VCaP (cell line): ENCODE measurements at regions not wholly inside any gene's neighbourhood (a gene's known extent, or its start where the extent isn't known, plus 50 kb on each side); places are given as distances from the start of the nearest gene placed in this dataset.

Experiments used
- H3K27ac ChIP-seq: fragments of 450-650 bp; 2 replicates; pipeline ENCODE4 v1.5.1; 2017
- TF ChIP-seq, protein P1 (sequence below): fragments of 450-650 bp; conservative IDR thresholded peaks from 2 replicates; pipeline ENCODE4 v1.5.1; 2017; ENCODE audit warnings: mild to moderate bottlenecking, moderate library complexity

DNA sequence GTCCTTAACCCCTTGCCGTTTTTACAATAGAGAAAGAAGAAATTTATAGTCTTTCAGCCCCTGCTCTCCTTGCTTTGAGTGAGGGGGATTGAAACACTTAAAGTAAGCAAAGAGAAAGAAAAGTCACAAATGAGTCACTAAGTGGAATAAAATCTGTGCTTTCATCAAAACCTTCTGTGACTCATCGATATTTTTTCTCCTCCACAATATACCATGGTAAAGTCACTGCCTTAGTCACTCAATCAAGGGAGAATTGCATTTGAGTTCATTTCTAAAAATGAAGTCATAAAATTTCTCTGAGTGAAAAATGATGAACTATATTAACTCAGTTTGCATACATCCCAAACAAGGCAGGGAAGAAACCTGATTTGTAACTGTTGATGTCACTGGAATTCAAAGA lies 470.3 kb downstream of the FOXG1 start:
- TF ChIP-seq, protein P1, sequence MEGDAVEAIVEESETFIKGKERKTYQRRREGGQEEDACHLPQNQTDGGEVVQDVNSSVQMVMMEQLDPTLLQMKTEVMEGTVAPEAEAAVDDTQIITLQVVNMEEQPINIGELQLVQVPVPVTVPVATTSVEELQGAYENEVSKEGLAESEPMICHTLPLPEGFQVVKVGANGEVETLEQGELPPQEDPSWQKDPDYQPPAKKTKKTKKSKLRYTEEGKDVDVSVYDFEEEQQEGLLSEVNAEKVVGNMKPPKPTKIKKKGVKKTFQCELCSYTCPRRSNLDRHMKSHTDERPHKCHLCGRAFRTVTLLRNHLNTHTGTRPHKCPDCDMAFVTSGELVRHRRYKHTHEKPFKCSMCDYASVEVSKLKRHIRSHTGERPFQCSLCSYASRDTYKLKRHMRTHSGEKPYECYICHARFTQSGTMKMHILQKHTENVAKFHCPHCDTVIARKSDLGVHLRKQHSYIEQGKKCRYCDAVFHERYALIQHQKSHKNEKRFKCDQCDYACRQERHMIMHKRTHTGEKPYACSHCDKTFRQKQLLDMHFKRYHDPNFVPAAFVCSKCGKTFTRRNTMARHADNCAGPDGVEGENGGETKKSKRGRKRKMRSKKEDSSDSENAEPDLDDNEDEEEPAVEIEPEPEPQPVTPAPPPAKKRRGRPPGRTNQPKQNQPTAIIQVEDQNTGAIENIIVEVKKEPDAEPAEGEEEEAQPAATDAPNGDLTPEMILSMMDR, result no peak
- H3K27ac ChIP-seq, result no peak overlapping the region

DNA sequence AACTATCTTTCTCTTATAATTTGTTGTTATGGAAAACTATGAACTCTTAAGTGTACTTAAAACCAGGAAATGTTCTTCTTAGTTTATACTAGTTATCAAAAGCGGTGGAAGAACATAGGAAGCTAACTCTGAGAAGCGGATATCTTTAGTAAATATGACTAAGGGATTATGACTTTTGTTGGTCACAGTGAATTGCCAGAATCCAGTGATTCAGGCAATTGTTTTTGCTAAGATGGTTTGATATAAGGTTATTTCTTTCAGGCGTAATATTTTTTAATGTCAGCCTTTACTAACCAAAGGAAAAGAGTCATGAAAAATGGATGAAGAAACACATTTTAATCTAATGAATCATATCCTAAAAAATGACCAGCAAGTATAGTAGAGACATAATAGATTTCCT lies 473.5 kb downstream of the FOXG1 start:
- TF ChIP-seq, protein P1, result no peak
- H3K27ac ChIP-seq, result no peak overlapping the region

DNA sequence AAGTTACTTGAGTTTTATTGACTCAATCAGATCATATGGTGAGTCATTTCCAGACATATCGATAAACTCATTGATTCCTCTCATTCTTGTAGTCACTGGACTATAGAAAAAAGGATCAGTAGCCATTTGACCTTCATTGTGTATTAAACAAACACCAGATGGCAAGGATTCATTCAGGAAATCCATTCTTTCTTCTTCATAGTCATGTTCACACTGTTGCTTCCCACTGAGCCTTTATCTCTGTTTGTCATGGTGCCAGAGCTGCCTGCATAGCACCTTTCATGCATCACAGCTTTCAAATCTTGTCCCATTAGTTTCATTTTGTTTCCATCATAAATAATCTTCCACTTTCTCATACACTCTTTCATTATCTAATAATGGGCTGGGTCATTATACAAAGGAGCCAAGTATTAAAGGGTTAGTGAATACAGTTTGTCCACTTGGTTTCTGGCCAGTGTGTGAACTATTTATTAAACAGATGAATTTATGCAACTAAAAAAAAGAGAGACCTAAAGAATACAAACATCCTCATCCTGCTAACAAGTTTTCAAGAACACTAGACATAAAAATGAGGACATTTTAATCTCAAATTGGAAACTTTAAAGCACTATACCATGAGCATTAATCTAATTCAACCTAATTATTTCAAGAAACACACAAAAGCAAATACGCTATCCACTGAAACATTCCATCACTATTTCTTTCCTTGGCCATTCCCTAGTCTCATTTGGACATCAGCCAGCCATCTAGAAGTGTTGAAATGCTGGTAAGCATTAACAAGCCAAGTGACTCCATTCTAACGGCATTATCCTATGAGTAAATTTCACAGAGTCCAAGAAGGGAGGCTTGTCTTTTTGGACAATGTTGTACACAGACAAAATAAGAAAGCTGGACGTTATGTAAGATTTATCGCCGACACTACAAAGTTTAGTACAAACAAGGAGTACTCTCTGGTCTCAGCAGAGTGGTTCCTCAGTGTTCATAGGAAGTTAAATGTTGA lies 476.5 kb downstream of the FOXG1 start:
- no peak overlapping the region for H3K27ac ChIP-seq
- TF ChIP-seq, protein P1, result no peak

DNA sequence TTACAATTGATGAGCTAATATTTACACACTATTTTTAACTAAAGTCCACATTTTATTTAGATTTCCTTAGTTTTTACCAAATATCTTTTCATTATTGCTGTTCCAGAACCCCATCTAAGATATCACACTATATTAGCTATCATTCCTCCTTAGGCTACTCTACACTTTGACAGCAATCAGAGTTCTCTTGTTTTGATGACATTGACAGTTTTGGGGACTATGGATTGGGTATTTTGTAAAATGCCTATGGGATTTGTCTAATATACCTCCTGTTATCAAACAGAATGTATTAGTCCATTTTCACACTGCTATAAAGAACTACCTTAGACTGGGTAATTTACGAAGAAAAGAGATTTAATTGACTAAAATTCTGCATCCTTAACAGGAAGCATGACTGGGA lies 489.1 kb downstream of the FOXG1 start:
- TF ChIP-seq, protein P1, result no peak
- no peak overlapping the region for H3K27ac ChIP-seq

DNA sequence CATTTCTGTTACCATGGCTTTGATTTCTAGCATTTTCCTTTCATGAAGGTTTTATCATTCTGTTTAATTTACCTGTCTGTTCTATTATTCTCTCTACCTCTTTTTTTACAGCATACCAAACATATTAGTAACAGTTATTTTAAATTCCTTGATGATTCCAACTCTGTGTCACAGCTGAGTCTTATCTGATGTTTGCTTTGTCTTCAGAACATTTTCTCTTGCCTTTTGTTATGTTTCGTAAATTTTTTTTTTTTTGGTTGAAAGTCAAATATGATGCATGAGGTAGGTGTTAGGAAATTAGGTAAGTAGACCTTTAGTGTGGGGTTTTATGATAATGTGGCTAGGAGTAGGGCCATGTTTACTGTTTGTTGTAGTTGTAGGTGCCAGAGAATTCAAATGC lies 496.4 kb downstream of the FOXG1 start:
- TF ChIP-seq, protein P1, result no peak
- no peak overlapping the region for H3K27ac ChIP-seq

DNA sequence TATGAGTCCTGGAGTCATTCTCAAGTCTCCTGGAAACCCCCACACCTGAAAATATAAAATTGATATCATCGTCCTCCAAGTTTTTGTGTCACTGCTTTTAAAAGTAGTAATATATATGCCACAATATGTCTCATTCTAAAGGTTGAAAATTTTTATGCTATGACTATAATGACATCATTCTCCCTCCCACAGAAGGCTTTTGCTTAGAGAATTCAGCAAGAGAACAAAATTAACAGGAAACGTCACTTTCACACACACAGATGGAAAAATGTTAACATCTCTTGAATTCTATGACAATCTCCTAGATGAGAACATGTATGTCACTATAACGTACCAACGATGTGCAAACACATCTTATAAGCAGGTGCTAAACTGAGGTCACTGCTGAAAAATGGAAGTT lies 498.3 kb downstream of the FOXG1 start:
- TF ChIP-seq, protein P1, result no peak
- H3K27ac ChIP-seq, result no peak overlapping the region

DNA sequence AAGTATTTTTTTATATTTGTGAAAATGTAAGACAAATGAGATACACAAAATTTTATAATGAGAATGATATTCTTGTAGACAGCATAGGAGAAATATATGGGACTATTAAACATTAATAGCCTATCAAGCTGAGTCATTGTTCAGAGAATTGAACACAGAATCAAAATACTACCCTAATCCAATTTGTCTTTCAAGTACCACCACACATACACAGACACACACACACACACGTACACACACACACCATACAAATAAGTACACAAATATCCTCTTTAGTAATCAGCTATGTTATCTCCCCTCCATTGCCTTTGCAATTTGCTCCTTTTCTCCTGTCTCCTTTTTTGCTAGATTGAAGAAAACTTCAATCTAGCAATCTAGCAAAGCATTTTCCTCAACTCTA lies 499.3 kb downstream of the FOXG1 start:
- TF ChIP-seq, protein P1, result no peak

More for the DNA sequence above, 499.3 kb downstream of the FOXG1 start:
- no peak overlapping the region for H3K27ac ChIP-seq
